Prostate gland (tissue), 2 donors: ENCODE measurements at regions not wholly inside any gene's neighbourhood (a gene's known extent, or its start where the extent isn't known, plus 50 kb on each side); places are given as distances from the start of the nearest gene placed in this dataset.

ENCODE experiments used
- DNase-seq: peaks from one replicate; pipeline ENCODE4 v3.0.0-alpha.2; 2019; ENCODE audit warnings: low spot score
- H3K27ac ChIP-seq, 2 donors: fragments of 200-600 bp; sonication (generic); 2 replicates each; pipeline ENCODE4 v1.5.1; 2017 to 2019
- H3K27me3 ChIP-seq: fragments of 200-600 bp; sonication (generic); replicated peaks from 2 replicates; pipeline ENCODE4 v1.5.1; 2019; ENCODE audit not compliant: insufficient read depth
- H3K36me3 ChIP-seq, 2 donors: fragments of 200-600 bp; sonication (generic); 1 replicate in 1 of 2; 2 replicates in 1 of 2; pipeline versions ENCODE4 v1.5.1 to v1.8.1; 2017 to 2019
- H3K4me1 ChIP-seq: fragments of 200-600 bp; sonication (generic); replicated peaks from 2 replicates; pipeline ENCODE4 v1.5.1; 2019
- H3K4me3 ChIP-seq, 2 donors: fragments of 200-600 bp; sonication (generic); 2 replicates each; pipeline ENCODE4 v1.5.1; 2017 to 2019
- H3K9me3 ChIP-seq: fragments of 200-600 bp; sonication (generic); 2 replicates; pipeline ENCODE4 v1.5.1; 2017
- CTCF ChIP-seq, 4 experiments: fragments of 200-600 bp in 2 of 4; fragments of 450-650 bp in 2 of 4; sonication (generic) in 2 of 4; IDR thresholded peaks; 1 replicate in 3 of 4; 2 replicates in 1 of 4; pipeline ENCODE4 v1.5.1; 2016 to 2019; ENCODE audit warnings: antibody characterized with exemption in 4 of 4, mild to moderate bottlenecking in 2 of 4, moderate library complexity in 2 of 4
- POLR2A ChIP-seq: fragments of 450-650 bp; IDR thresholded peaks from one replicate; pipeline ENCODE4 v1.6.1; 2016; ENCODE audit warnings: antibody characterized with exemption, mild to moderate bottlenecking
- POLR2AphosphoS5 ChIP-seq: sonication (generic); formaldehyde crosslinking; IDR thresholded peaks from one replicate; pipeline ENCODE4 v1.6.1; 2017; ENCODE audit warnings: antibody characterized with exemption
- WGBS: methylation state at CpG from one replicate; pipeline ENCODE4 v1.1.5; 2018; 5-methylcytosine and 5-hydroxymethylcytosine counted together
- intact Hi-C: fragments of 100-400 bp; cut with DNase I; formaldehyde crosslinking; loops from one replicate; pipeline ENCODE4 v1.14.2; 2022

- intact Hi-C loops = no loop called here
- no peaks in the 10 kb centered on the region for H3K36me3 ChIP-seq
- no peaks in the 10 kb centered on the region for H3K9me3 ChIP-seq
- no peaks in the 10 kb centered on the region for H3K27me3 ChIP-seq
- no peak overlapping the region for H3K4me3 ChIP-seq
- DNase-seq = no peak
- H3K4me1 ChIP-seq = no peaks in the 10 kb centered on the region
- WGBS = 49% methylated on average over 11 of the region's 11 CpGs
- TF ChIP-seq POLR2AphosphoS5 = no peak
- no peak for TF ChIP-seq CTCF (IDR thresholded peaks at IDR 0.05)
- no peak for TF ChIP-seq POLR2A
- no peak overlapping the region for H3K27ac ChIP-seq
These were observed 59.4 kb downstream of the PLCE1 start for GRCh38 chr10:94052866-94053791.

GRCh38 chr10:94059178-94059883, 65.6 kb downstream of the PLCE1 start:
- no peak for DNase-seq
- intact Hi-C loops = loop anchor here (5.0 kb wide), 1 partner anchor 132 kb away; no protein-coding TSS in a partner anchor
- no peaks in the 10 kb centered on the region for H3K9me3 ChIP-seq
- no peaks in the 10 kb centered on the region for H3K27me3 ChIP-seq
- WGBS = 93% methylated on average over 3 of the region's 3 CpGs
- no peak overlapping the region for H3K27ac ChIP-seq
- no peak for TF ChIP-seq POLR2A
- no peak for TF ChIP-seq POLR2AphosphoS5
- TF ChIP-seq CTCF (IDR thresholded peaks at IDR 0.05) = no peak
- H3K4me3 ChIP-seq = no peak overlapping the region
- H3K4me1 ChIP-seq = no peaks in the 10 kb centered on the region
- no peaks in the 10 kb centered on the region for H3K36me3 ChIP-seq

GRCh38 chr10:94061026-94061425, 67.3 kb downstream of the PLCE1 start:
- intact Hi-C loops = no loop called here
- Histone ChIP-seq H3K36me3 (no peaks in the 10 kb centered on the region), H3K4me1 (no peaks in the 10 kb centered on the region), H3K27me3 (no peaks in the 10 kb centered on the region), H3K9me3 (no peaks in the 10 kb centered on the region), H3K4me3 (no peak overlapping the region), H3K27ac (no peak overlapping the region)
- no peak for DNase-seq
- 90% methylated on average over 2 of the region's 2 CpGs for WGBS
- TF ChIP-seq POLR2A (no peak), CTCF (IDR thresholded peaks at IDR 0.05) (no peak), POLR2AphosphoS5 (no peak)

- intact Hi-C loops = no loop called here
- H3K4me1 ChIP-seq = no peaks in the 10 kb centered on the region
- WGBS = 81% methylated on average over 2 of the region's 2 CpGs
- H3K27ac ChIP-seq = no peak overlapping the region
- H3K4me3 ChIP-seq = no peak overlapping the region
- H3K27me3 ChIP-seq = no peaks in the 10 kb centered on the region
- DNase-seq = no peak
- H3K9me3 ChIP-seq = no peaks in the 10 kb centered on the region
- H3K36me3 ChIP-seq = no peaks in the 10 kb centered on the region
- TF ChIP-seq POLR2AphosphoS5 = no peak
- no peak for TF ChIP-seq POLR2A
- TF ChIP-seq CTCF (IDR thresholded peaks at IDR 0.05) = no peak
These were observed 68.9 kb downstream of the PLCE1 start for GRCh38 chr10:94062611-94063010.
